Activated CD8-positive, alpha-beta T cell treated with anti-CD3 and anti-CD28 coated beads for 36 hours (primary cell): ENCODE measurements at regions not wholly inside any gene's neighbourhood (a gene's known extent, or its start where the extent isn't known, plus 50 kb on each side); places are given as distances from the start of the nearest gene placed in this dataset.
"Not testable (repeated sequence)": the region's sequence is repeated elsewhere in the genome, so short reads cannot be mapped to it uniquely, and the experiment has no call there.

Experiments used
- ATAC-seq: fragments of 200-7000 bp; cut with Tn5 transposase; one replicate; pipeline ENCODE4 v1.10.0; 2021; ENCODE audit warnings: mild to moderate bottlenecking, moderate library complexity
- CTCF ChIA-PET: fragments of 350-600 bp; sonication (Branson Sonifier 250); formaldehyde crosslinking; loops from one replicate; lab custom pipeline; 2021; ENCODE audit warnings: antibody characterized with exemption; lab: Charles Lee
- POLR2A ChIA-PET: fragments of 350-600 bp; sonication (Branson Sonifier 250); formaldehyde crosslinking; loops from one replicate; lab custom pipeline; 2021; ENCODE audit warnings: antibody characterized with exemption; lab: Charles Lee
- DNase-seq: peaks from one replicate; pipeline ENCODE4 v3.0.0-alpha.2; 2020
- H3K27ac Mint-ChIP-seq: one replicate; pipeline ENCODE4 v1.8.0; 2021; ENCODE audit warnings: mild to moderate bottlenecking, mixed read lengths
- H3K27me3 Mint-ChIP-seq: one replicate; pipeline ENCODE4 v1.8.0; 2021; ENCODE audit warnings: mixed read lengths
- H3K36me3 Mint-ChIP-seq: one replicate; pipeline ENCODE4 v1.8.0; 2021; ENCODE audit warnings: low read depth, mixed read lengths
- H3K4me1 Mint-ChIP-seq: one replicate; pipeline ENCODE4 v1.8.0; 2021; ENCODE audit warnings: low read depth, mixed read lengths
- H3K4me3 Mint-ChIP-seq: one replicate; pipeline ENCODE4 v1.8.0; 2021; ENCODE audit warnings: mild to moderate bottlenecking, moderate library complexity, mixed read lengths
- H3K9me3 Mint-ChIP-seq: one replicate; pipeline ENCODE4 v1.8.0; 2021; ENCODE audit warnings: mixed read lengths
- intact Hi-C: fragments of 100-400 bp; cut with micrococcal nuclease; formaldehyde crosslinking; loops from one replicate; pipeline ENCODE4 v1.10.0; 2022
- TF ChIP-seq, protein P1 (sequence below): fragments of 200-600 bp; IDR thresholded peaks from one replicate; pipeline ENCODE4 v1.8.0; 2022; ENCODE audit warnings: antibody characterized with exemption, mild to moderate bottlenecking

- Mint-ChIP-seq H3K4me3 (no peak overlapping the region), H3K36me3 (no peaks in the 10 kb centered on the region), H3K27ac (no peak overlapping the region), H3K27me3 (peaks cover 11% of the 10 kb centered on the region), H3K4me1 (peaks cover 14% of the 10 kb centered on the region), H3K9me3 (no peaks in the 10 kb centered on the region)
- CTCF ChIA-PET = no interaction called here
- intact Hi-C loops = no loop called here
- TF ChIP-seq, protein P1, sequence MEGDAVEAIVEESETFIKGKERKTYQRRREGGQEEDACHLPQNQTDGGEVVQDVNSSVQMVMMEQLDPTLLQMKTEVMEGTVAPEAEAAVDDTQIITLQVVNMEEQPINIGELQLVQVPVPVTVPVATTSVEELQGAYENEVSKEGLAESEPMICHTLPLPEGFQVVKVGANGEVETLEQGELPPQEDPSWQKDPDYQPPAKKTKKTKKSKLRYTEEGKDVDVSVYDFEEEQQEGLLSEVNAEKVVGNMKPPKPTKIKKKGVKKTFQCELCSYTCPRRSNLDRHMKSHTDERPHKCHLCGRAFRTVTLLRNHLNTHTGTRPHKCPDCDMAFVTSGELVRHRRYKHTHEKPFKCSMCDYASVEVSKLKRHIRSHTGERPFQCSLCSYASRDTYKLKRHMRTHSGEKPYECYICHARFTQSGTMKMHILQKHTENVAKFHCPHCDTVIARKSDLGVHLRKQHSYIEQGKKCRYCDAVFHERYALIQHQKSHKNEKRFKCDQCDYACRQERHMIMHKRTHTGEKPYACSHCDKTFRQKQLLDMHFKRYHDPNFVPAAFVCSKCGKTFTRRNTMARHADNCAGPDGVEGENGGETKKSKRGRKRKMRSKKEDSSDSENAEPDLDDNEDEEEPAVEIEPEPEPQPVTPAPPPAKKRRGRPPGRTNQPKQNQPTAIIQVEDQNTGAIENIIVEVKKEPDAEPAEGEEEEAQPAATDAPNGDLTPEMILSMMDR = no peak
- ATAC-seq = no peak
- POLR2A ChIA-PET = no interaction called here
- no peak for DNase-seq
Observed at GRCh38 chr20:54347166-54347833, 128.1 kb upstream of the DOK5 start.

GRCh38 chr20:54350415-54350814 is 125.0 kb upstream of the DOK5 start:
- Mint-ChIP-seq H3K36me3 (no peaks in the 10 kb centered on the region), H3K4me3 (no peak overlapping the region), H3K9me3 (no peaks in the 10 kb centered on the region), H3K4me1 (peaks cover 14% of the 10 kb centered on the region), H3K27ac (peak overlapping the region; percentile 9), H3K27me3 (peaks cover 13% of the 10 kb centered on the region)
- TF ChIP-seq, protein P1 = no peak
- intact Hi-C loops = no loop called here
- DNase-seq = no peak
- ATAC-seq = no peak
- ChIA-PET CTCF (no interaction called here), POLR2A (no interaction called here)

- Mint-ChIP-seq H3K27me3 (peaks cover 13% of the 10 kb centered on the region), H3K4me3 (no peak overlapping the region), H3K9me3 (no peaks in the 10 kb centered on the region), H3K36me3 (no peaks in the 10 kb centered on the region), H3K27ac (peak overlapping the region; percentile 23), H3K4me1 (peaks cover 11% of the 10 kb centered on the region)
- CTCF ChIA-PET = no interaction called here
- DNase-seq (peak; percentile 27), ATAC-seq (peak; percentile 60)
- TF ChIP-seq, protein P1 = no peak
- intact Hi-C loops = no loop called here
- POLR2A ChIA-PET = no interaction called here
Observed at GRCh38 chr20:54351371-54352136, 123.8 kb upstream of the DOK5 start.

- intact Hi-C loops, H3K36me3 Mint-ChIP-seq, H3K27me3 Mint-ChIP-seq, DNase-seq, ATAC-seq, H3K27ac Mint-ChIP-seq, H3K4me3 Mint-ChIP-seq, H3K9me3 Mint-ChIP-seq, CTCF ChIA-PET, POLR2A ChIA-PET: not testable (repeated sequence)
- H3K4me1 Mint-ChIP-seq = peaks cover 11% of the 10 kb centered on the region
Observed at GRCh38 chr20:54352541-54352940, 122.9 kb upstream of the DOK5 start.

DNA sequence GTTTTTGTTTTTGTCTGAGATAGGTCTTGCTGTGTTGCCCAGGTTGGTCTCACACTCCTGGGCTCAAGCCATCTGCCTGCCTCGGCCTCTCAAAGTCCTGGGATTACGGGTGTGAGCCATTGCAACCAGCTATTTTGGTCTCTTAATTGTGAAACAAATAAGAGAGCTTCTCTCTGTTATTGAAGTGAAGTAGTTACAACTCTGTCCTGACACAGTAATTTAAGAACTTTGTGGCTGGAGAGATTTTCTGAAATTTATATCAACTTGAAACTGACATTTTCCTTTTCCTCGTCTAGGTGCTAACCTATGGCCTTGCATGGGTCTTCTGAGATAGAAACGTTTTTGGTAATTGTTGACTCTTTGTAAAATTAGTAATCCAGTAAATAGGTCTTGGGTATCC is 122.1 kb upstream of the DOK5 start:
- peaks cover 11% of the 10 kb centered on the region for H3K4me1 Mint-ChIP-seq
- intact Hi-C loops = no loop called here
- no peaks in the 10 kb centered on the region for H3K36me3 Mint-ChIP-seq
- no peak for ATAC-seq
- H3K4me3 Mint-ChIP-seq = no peak overlapping the region
- TF ChIP-seq, protein P1 = no peak
- peak overlapping the region; percentile 10 for H3K27ac Mint-ChIP-seq
- peaks cover 10% of the 10 kb centered on the region for H3K27me3 Mint-ChIP-seq
- no peaks in the 10 kb centered on the region for H3K9me3 Mint-ChIP-seq
- DNase-seq = no peak
- CTCF ChIA-PET = no interaction called here
- POLR2A ChIA-PET = no interaction called here
